ENCODE measurements at regions not wholly inside any gene's neighbourhood (a gene's known extent, or its start where the extent isn't known, plus 50 kb on each side); places are given as distances from the start of the nearest gene placed in this dataset.

GRCh38 chr5:20498102-20498501, 510.1 kb upstream of the CDH18 start:
- no peak for DNase-seq (ENCODE audit: low read depth in 3 of 3, low spot score in 2 of 3)

- no peak for DNase-seq (ENCODE audit: low read depth in 3 of 3, low spot score in 2 of 3)
These were observed 509.4 kb upstream of the CDH18 start for GRCh38 chr5:20497356-20497755.

GRCh38 chr5:20494706-20495105, 506.7 kb upstream of the CDH18 start:
- DNase-seq (ENCODE audit: low read depth in 3 of 3, low spot score in 2 of 3): no peak

- DNase-seq (ENCODE audit: low read depth in 3 of 3, low spot score in 2 of 3): no peak
These were observed 498.8 kb upstream of the CDH18 start for GRCh38 chr5:20486826-20487225.

- DNase-seq (ENCODE audit: low read depth in 3 of 3, low spot score in 2 of 3): no peak
These were observed 488.0 kb upstream of the CDH18 start for GRCh38 chr5:20476016-20476415.

GRCh38 chr5:20470997-20471396, 483.0 kb upstream of the CDH18 start:
- DNase-seq (ENCODE audit: low read depth in 3 of 3, low spot score in 2 of 3): no peak

- no peak for DNase-seq (ENCODE audit: low read depth in 3 of 3, low spot score in 2 of 3)
These were observed 481.8 kb upstream of the CDH18 start for GRCh38 chr5:20469792-20470191.

GRCh38 chr5:20469390-20469789, 481.4 kb upstream of the CDH18 start:
- no peak for DNase-seq (ENCODE audit: low read depth in 3 of 3, low spot score in 2 of 3)

GRCh38 chr5:20466512-20466911, 478.5 kb upstream of the CDH18 start:
- DNase-seq (ENCODE audit: low read depth in 3 of 3, low spot score in 2 of 3): no peak

- no peak for DNase-seq (ENCODE audit: low read depth in 3 of 3, low spot score in 2 of 3)
These were observed 475.2 kb upstream of the CDH18 start for GRCh38 chr5:20463206-20463605.

GRCh38 chr5:20446121-20446520, 458.1 kb upstream of the CDH18 start:
- DNase-seq (ENCODE audit: low read depth in 3 of 3, low spot score in 2 of 3): no peak

- DNase-seq (ENCODE audit: low read depth in 3 of 3, low spot score in 2 of 3): no peak
These were observed 457.4 kb upstream of the CDH18 start for GRCh38 chr5:20445326-20445860.

GRCh38 chr5:20434786-20435185, 446.8 kb upstream of the CDH18 start:
- DNase-seq (ENCODE audit: low read depth in 3 of 3, low spot score in 2 of 3): no peak

GRCh38 chr5:20420991-20421595, 433.1 kb upstream of the CDH18 start:
- no peak for DNase-seq (ENCODE audit: low read depth in 3 of 3, low spot score in 2 of 3)

Data from right renal cortex interstitium (tissue), 3 donors.